SH-SY5Y (cell line): ENCODE measurements at regions not wholly inside any gene's neighbourhood (a gene's known extent, or its start where the extent isn't known, plus 50 kb on each side); places are given as distances from the start of the nearest gene placed in this dataset.

ENCODE experiments used
- GATA2 ChIP-seq: IDR thresholded peaks from 2 replicates; pipeline ENCODE4 v1.6.1; 2011; ENCODE audit warnings: mild to moderate bottlenecking, low read depth, low read length
- GATA3 ChIP-seq: IDR thresholded peaks from 2 replicates; pipeline ENCODE4 v1.6.1; 2011; ENCODE audit warnings: low read depth, mild to moderate bottlenecking, low read length, moderate library complexity

DNA sequence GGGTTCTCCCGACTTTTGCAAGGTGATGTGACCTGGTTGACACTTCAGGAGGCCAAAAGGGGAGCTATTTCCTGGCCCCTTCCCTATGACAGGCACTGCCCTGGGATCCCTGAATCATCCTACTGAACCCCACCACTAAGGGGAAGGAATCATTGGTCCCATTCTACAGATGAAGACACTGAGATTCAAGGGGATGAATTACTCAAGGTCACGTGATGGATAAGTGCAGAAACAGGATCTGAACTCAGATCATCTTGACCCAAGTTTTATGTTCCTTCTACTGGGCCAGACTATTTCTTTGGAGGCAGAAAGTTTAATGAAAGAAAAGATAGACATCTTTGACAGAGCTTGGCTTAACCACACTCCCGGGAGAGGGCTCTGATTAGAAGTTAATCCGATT, 258.7 kb downstream of the RRAGC start:
- no peak for TF ChIP-seq GATA2
- no peak for TF ChIP-seq GATA3

DNA sequence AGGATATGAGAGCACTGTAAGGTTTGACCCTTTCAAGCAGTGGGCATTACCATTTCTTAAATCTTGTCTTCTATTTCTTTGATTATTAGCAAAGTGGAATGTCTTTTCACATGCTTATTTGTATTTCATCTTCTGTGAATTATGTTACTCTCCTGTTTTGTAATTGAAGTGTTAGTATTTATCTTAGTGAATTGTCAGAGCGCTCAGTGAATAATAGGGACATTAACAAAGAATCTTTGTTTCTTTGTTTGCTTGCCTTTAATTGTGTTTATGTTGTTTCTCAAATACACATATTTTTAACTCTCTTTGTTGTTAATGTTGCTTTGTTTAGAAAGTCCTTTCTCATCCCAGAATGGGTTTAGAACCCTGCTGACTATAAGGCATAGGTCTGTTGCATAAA, 259.3 kb downstream of the RRAGC start:
- TF ChIP-seq GATA2 (no peak), GATA3 (no peak)

DNA sequence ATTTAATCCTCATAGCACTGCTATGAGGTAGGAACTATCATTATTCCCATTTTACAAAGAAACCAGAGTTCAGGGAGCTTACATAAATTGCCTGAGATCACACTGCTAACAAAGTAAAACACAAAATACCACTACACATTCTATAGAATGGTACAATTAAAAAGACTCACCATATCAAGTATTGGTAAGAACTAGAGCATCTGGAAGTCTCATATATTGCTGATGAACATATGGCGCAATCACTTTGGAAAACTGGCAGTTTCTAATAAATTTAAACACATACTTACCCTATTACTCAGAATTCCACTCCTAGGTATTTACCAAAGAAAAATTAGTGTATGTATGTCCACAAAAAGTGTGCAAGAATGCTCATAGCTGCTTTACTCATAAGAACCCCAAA, 261.5 kb downstream of the RRAGC start:
- TF ChIP-seq GATA3, result no peak
- no peak for TF ChIP-seq GATA2

DNA sequence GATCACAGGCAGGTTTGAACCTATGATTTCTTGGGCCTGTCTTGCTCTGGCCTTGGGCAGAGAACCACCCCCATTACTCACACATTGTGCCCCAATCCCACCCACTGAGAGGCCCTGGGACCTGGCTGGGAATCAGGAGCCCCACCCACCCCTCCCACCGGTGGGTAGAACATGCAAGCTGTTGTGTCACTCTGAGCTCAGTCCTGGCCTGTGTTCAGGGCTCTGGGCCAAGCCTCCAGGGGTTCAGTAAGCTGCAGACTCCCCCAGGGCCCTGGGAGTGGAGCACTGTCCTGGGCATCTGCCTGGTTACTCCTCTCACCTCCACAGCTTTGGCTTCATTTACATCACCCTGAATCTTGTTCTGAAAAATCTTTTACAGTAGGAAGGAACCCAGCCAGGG, 270.5 kb downstream of the RRAGC start:
- TF ChIP-seq GATA2 (no peak), GATA3 (no peak)

DNA sequence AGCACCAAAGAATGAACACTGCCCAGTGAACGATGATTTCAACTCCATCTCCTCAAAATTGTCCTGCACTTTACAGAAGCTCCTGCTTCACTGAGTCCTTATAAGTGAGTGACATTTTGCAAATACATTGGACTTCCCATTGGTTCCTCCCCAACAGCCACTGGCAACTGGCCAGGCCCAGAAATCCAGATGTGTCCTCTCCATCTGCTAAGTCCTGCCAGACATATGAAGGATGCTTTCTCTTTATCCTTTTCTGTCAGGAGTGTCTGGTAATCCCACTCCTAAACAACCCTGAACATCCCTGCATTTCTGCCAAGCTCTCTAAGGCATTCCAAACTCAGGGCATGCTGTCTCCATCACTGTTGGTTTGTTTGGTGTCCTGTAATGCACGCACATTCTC, 271.8 kb downstream of the RRAGC start:
- TF ChIP-seq GATA2 (no peak), GATA3 (no peak)

DNA sequence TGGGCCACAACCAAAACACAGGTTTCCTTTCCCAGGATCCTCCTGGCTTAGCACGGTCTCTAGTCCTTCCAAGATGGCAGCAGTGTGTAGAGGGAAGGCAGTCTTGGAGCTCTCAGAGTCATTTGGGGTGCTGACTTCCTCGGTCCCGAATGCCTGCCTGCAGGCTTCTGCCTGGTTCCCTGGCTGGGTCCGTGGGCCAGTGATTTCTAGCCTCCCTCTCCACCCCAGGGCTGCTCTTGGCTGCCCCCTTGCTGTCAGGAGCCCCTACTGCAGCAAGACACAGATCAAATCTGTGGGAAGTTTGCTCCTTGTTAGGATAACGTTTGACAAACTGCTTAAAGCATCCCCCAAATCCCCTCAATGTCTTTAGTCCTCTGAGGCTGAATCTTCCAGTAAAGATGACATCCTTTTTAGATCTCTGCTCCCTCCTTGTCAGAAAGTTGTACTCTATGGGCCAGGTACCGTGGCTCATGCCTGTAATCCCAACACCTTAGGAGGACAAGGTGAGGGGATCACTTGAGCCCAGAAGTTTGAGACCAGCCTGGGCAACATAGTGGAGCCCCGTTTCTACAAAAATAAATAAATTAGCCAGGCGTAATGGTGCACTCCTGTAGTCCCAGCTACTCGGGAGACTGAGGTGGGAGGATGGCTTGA, 272.5 kb downstream of the RRAGC start:
- TF ChIP-seq GATA3, result no peak
- no peak for TF ChIP-seq GATA2

DNA sequence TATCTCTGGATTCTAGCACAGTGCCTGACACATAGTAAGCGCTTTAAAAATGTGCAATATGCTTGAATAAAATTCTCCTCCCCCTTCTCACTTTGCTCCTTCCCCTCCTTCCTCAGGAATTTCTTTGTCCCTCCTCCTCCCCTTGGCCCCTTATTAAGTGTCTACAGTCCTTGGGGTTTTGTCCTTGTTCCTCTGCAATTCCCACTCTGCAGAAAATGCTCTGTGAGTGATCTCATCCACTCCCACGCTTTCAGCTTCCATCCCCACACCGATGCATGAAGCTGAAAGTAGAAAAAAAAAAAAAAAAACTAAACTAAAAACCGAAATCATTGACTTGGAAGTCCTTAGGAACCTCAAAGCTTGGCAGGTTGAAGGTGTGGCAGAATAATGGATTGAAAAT, 273.6 kb downstream of the RRAGC start:
- no peak for TF ChIP-seq GATA3
- no peak for TF ChIP-seq GATA2

DNA sequence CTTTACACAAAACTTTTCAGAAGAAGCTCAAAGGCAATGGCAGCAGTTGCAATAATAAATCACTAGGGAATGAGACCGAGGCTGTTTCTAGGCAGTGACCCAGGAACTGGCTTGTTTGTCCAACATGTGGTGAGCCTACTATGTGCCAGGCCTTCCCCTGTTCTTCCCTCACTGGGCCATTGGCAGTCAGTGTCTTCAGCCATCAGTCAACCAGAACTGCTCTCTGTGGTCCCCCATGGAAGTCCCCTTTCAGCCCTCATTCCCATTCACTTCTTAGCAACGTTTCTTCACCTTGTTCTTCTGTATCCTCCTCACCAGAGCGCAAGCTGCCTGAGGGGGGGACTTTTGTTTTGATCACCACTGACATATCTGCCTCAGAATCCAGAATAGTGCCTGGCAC, 274.1 kb downstream of the RRAGC start:
- TF ChIP-seq GATA3, result no peak
- no peak for TF ChIP-seq GATA2

DNA sequence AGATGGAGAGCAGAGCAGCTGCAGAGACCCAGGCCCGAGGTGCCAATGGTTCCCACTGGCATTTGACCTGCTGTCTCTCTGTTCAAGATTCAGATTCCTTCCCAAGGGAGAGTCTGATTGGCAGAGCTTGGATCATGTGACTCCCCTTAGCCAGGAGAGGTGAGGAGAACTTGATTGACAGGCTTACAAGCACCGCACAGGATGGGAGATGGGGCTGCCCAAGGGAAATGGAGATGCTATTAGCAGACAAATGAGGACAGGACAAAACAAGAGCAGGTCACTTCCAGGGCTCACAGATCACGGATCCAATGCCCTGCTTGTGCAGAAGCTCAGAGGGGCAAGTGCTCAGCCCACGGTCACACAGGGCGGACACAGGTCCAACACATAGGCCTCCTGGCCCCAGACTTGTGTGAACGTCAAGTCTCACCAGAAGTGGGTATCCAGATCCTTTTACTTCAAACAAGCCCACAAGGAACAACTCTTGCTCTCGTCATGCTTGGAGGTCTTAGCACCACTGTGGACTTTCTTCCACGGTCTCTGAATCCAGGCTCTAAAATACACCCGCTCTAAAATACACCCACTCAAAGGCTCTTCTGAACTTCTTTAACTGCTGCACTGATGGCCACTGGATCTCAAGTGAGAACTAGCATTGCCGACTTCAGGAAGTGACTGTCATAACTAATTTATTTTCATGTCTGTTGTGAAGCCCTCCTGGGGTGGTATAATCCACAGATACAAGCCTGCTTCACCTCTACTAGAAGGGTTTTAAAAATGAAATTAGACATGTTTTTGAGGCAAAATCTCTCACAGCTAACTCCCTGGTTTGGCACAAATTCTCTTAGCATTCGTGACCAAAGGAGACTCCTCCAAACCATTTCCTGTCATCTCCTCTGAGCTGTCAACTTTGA, 274.9 kb downstream of the RRAGC start:
- TF ChIP-seq GATA3, result no peak
- no peak for TF ChIP-seq GATA2

DNA sequence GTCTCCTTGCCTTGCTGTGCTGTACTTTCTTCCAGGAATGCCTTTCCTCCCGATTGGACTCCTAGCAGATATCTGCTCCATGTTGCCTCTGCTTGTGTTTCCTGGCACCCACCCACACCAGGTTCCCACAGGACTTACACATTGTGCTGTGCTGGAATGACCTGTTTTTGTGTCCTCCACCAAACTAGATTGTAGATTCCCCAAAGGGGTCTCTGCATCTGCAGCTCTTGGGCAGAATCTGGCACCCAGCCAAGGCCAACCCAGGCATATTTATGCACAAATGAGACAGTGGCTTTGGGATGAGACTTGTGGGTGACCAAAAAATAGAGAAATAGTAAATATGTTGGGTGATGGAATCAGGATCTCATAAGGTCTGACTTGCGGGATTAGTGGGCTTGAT, 278.2 kb downstream of the RRAGC start:
- TF ChIP-seq GATA3 (no peak), GATA2 (no peak)

DNA sequence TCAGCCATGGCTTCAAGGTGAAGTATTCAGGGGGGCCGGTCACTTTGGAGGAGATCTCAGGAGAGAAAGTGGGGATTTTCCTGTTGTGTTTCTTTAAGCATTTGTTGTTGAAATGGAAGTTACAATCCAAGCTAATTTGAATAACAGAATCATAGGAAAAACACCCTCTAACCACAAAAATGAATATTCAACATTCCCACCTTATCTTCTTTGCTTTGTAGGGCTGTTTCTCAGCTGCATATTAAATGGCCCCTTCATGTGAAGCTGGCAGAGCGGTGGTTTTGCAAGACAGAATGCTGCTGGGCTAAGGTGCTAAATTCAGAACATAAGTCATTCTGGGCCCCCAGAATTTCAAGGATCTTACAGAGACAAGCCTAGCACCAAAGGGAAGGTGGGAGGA, 279.0 kb downstream of the RRAGC start:
- TF ChIP-seq GATA3 (no peak), GATA2 (no peak)

DNA sequence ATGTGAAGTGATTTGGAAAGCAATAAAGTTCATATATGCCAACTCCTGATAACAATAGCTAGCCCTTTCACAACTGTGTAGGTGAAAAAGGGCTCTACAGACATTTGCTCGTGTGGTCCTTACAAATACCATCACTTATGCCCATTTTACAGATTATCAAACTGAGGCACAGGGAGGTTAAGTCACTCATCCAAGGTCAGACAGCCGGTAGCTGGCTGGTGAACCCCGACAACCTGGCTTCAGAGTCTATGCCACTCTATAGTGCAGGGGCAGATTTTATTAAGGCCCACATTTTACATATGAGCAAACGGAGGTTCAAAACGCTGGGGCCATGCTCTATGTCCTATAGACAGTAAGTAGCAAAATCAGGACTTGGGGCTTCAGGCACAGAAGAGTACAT, 280.5 kb downstream of the RRAGC start:
- no peak for TF ChIP-seq GATA2
- TF ChIP-seq GATA3, result no peak

DNA sequence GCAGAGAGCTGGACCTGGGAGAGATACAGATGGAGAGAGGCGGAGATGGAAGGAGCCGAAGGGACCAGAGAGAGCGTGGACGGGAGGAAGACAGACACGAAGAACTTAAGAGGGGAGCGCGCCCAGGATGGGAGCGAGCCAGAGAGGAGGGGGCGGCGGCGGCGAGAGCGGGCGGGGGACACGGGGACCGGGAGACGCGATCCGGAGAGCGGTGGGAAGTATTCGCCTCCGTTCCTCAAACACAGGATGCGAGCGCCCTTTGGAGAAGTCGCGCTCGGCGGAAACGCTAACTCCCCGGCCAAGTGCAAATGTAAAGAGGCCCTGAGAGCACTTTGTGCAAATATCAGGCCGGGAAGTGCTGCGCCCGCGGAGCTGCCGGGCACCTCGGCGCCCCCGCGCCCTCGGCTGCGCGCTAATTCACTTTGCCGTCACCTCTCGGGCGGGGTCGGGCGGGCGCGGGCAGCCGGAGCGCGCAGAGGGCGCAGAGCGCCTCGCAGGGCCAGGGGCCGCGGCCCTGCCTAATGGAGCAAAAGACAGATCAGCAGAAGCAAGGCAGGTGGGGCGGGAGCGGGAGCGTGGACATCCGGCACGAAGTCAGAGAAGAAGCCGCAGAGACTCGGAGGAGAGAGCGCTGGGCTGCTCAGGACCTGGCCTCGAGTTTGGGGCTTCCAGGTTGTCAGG, 281.2 kb downstream of the RRAGC start:
- TF ChIP-seq GATA3 (no peak), GATA2 (no peak)

DNA sequence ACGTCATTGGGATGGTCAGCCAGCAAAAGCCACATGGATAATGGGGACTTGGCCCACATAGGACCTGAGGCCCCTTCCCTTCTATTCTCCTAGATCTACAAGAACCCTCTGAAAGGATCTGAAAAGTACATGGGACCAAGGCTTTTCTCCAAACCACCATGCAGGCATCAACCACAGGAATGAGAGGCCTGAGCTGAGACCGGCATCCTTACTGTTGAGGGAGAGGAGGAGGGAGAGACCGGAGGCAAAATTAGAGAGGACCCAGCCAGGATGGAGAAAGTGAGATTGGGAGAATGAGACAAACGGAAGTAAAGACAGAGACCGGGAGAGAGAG, 281.7 kb downstream of the RRAGC start:
- TF ChIP-seq GATA3, result no peak
- TF ChIP-seq GATA2, result no peak

DNA sequence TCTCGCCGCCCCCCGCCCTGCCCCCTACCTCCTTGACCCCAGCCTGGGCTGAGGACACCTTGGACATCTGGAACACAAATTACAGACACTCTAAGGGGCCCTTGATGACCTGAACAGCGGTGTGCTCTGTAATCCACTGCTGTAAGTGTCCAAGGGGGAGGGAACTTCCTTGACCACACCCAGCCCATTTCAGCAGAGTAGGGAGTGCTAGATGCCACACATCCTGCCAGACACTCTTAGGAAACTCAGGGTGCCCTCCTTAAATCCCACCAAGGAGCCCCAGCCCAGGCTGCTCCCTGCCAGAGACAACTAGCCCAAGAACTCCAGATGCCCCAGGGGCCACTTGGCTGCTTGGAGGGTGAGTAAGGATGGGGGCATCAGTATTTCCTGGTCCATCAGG, 282.2 kb downstream of the RRAGC start:
- no peak for TF ChIP-seq GATA3
- TF ChIP-seq GATA2, result no peak

DNA sequence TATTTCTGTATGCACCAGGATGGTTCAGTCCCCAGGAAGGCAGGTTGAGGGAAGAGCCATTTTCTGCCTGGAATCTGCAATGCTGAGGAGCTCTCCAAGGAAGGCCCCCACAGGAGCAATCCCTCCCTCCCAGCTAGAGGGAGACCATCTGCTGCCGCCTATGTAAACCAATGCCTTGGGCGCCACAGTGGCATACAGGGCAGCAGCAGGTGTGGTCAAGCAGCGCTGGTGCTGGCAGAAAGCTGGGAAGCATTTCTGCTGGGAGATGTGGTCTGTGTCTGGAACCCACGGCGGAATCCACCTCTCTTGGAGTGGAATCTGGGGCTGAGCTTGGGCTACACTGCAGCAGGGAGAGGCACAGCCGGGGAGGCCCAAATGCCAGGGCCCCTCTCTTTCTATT, 283.3 kb downstream of the RRAGC start:
- TF ChIP-seq GATA2 (no peak), GATA3 (no peak)

DNA sequence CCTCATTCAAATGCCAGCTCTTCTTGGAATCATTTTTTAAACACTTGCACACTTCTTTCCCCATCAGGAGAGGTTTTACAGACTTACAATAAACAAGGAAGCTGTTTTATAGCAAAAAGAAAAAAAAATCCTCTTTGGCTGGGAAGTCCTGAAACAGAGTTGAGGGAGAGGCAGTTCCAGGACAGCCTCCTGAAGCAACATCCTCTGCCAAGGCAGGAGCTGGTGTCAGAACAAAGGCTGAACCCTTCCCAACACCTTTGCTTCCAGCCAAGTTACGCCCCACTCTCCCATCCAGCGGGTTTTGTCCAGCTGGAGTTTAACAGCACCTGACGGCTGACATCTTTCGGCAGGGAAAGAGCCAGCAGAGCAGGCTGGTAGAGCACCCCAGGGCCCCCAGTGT, 287.8 kb downstream of the RRAGC start:
- no peak for TF ChIP-seq GATA2
